ENCODE measurements at regions not wholly inside any gene's neighbourhood (a gene's known extent, or its start where the extent isn't known, plus 50 kb on each side); places are given as distances from the start of the nearest gene placed in this dataset.
"Not testable (repeated sequence)": the region's sequence is repeated elsewhere in the genome, so short reads cannot be mapped to it uniquely, and the experiment has no call there.

DNA sequence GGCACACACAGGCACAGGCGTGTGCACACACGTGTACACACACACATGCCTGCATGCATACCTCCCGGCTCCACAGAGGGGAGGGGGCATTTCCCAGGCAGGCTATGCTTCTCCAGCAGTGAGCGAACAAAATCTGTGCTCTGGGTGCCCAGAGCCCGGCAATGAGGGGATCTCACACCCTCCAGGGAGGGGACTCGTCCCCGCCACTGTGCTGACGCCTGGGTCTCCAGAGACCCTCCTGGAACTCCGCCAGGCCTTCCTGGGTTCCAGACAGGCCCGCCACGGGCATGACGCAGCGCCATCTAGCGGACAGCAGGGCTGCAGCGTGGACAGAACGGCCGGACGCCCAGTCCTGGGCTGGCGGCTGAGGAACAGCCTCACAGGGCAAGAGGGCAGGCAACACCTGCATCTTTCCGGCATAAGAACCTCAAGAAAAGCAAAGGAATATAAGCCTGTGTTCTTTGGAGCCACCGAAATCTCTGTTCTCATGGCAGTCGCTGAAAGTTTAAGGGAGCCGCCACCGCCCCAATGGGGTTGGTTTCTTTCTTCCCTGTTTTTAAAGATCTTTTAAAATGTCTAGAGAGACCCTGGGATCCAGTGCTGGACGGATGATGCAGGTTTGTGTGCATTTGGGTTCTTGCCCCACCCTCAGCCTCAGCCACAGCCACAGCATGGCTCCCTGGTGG, 135.6 kb upstream of the PPP1R26 start:
- DNase-seq = no peak

DNA sequence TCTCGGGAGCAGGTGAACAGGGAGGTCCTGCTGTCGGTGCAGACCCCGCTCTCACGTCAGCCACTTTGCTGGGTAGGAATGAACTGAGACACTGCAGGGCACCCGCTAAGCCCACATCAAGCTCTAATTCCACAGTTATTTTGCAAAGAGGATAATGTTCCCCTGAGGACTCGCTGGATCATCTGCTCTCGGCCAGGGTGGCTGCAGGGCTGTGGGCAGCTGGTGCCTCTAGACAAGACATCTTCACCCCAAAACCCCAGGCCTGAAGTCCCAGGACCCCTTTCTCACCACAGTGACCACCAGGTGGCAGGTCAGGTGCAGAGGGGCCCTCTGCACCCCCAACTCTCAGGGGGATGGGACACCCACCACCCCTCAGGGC, 135.1 kb upstream of the PPP1R26 start:
- DNase-seq = no peak

DNA sequence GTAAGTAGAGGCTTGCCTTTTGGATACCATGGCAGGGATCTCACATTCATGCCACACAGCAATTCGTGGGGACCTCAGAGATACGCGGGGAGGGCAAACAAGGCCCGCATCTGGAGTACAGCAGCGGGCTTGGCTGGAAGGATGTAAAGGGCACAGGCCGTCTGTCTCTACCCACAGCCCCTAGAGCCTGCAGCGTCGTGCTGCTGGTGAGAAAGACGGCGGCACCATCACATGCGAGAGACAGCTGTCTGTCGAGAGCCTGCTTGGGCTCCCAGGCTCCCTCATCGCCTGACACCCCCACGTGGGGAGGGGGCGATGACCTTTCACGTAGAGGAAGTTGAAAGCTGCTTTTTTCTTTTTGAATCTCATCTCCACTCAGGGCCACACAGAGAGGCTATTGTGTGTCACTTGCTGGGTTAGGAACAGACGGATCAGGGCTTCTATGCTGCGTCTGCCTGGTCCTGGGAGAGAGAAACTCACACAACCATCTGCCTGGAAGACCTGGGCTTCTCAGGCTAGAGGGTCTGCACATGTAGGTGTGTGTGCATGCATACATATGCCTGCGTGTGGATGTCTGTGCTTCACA, 134.6 kb upstream of the PPP1R26 start:
- no peak for DNase-seq

DNA sequence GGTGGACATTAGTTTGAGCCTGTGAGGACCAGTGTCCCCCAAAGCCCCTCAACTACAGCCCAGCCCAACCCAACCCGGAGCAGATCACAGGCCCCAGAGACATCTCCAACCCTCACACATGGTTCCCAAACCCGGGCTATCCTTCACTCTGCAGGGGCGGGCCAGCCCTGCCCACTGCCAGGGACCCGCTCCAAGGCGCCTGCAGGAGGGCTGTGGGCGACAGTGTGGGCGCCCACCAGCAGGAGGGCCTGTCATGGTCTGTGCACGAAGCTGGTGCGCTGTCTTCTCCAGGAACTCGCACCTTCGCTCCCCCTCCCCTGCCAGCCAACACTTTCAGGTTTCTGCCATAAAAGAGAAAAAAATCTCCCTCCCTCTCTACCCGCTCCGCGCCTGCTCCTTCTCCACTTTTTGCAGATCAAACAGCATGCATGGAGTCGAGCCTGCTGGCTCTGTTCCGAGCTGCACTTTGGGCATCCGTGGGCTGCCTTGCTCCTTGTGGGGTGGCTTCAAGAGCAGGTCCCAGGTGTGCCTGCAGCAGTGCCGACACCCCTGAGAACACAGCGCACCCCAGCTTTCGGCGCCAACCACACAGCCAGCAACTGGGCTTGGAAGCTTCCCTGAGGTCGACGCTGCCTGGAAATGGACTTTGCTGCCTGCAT, 133.7 kb upstream of the PPP1R26 start:
- no peak for DNase-seq

DNA sequence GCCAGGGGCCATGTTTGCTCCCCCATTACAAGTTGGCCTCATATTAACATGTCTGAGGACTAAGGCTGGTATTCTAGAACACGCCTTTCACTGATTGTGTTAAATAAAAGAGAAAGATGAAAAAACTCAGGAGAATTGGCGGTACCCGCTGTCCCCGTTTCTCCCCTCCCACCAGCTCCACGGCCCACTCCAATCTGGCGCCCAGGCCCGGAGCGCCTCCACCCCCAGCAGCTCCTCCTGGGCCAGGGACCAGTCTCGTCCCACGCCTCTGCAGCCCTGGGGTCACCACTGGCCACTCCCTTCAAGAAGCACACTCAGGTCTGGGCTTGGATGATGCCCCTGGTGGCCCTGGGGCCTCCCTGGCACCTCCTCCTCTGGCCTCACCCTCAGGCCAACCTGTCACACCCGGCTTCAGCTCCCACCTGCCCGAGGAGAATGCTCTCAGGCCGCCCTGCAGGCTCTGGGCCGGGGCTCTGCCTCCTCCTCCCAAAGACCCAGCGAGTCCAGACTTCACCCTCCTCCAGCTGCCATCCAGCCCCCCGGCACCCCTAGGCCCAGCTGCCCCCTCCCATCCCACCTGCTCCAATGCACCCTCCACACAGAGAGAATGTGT, 133.0 kb upstream of the PPP1R26 start:
- no peak for DNase-seq

DNA sequence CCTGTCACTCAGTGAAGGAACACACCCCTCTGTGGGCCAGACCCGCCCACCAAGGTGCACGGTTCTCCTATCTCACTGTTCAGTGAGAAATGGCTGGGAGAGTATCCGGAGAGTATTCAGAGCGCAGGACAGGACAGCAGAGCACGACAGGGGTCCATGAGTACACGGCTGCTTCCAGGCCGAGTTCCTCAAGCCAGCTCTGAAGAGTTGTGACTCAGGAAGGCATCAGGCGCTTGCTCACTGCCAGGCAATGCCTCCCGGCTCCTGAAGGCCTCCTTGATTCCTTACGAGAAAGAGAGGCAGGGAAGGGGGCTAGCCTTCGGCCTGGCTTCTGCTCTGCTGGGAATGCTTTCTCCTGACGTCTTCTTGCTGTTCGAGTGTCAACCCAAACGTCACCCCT, 132.1 kb upstream of the PPP1R26 start:
- DNase-seq = no peak

DNA sequence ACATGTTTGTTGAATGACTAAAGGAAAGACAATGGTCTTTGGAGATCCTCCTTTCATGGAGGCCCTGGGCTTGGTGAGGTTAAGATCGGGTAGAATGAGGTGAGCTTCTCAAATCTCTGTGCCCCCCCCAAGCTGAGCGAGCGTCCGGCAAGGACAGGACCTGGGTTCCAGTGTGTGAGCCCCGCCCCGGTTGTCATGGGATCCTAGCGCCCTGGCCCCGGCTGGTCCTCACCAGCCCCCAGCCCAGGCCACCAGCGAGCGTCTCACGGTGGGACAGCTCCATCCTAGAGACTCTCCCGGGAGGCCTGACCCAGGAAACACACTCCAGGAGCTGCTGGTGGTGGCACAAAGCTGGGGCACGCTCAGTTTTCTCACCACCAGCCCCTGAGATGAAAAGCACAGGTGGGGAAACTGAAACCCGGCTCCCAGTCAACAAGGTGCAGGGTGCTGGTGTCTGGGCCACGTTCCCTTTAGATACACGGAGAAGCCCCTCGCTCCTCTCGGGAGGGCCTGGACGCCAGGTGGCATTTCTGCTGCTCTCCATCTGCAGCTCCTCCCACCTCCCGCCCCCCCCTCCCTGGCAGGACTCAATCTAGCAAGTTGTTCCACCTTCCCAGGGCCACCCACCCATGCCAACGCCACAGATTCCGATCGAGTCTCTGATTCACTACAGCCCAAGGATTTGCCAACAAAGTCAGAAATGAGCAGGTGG, 131.3 kb upstream of the PPP1R26 start:
- no peak for DNase-seq

DNA sequence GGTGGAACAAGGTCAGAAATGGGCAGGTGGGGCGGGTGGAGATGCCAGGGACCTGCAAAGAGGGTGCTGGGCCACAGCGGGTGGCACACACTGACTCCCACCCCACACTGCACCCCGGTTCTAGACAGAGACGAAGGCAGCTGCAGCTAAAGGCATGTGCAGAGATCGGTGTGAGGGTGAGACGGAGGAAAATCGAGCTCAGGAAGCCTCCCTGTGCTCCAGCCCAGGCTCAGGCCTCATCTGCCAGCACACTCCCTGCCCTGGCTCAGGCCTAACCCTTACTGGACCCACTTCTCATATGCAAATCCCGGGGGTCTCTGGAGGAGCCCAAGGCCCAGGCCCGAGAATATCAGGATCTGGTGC, 130.8 kb upstream of the PPP1R26 start:
- no peak for DNase-seq

DNA sequence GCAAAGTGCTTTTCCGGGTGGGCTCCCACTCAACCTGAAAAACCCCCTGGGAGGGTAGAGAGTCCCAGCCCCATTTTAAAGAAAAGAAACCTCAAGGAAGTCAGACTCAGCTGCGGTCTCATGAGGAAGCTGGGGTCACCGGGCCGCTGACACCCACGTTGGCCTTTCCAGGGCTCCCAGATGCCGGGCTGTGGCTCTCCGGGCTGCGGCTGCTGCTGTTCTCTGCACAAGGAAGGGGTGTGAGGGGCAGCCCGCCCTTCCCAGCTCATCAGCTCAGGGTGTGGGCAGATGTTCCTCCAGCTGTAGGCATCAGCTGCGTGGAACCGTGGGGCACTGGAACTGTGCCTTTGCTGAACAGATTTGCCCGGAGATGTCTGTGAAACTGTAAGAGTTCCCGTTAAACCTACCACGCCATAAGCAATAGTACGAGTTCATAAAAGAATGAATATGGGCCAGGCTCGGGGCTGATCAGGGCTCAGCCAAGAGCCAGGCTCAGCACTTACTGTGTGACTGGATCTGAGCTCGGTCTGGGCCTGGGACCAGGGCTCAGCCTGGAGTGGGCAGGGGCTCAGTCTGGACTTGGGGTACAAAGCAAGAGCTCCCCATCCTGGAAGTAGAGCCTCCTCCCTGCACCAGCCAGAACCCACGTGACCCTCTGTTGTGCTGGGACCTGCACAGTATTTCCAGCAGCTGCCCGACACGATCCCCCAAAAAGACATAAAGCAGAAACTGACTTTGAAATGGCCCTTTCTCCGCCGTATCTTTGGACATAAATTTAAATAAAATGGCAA, 130.2 kb upstream of the PPP1R26 start:
- DNase-seq = no peak

DNA sequence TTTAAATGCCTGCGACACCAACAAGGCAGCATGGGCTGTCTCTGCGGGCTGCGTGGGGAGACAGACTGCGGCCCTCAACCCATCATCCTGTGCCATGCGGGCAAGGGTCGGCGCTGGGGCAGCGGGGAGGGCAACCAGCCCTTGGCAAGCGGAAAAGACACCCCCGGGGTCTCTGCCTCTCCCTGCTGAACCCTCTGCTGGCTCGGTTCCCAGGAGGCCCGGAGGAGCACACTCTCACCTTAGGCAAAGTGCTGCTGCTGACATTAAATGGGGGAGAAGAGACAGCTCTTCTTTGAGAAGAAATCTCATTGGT, 129.6 kb upstream of the PPP1R26 start:
- DNase-seq = no peak

DNA sequence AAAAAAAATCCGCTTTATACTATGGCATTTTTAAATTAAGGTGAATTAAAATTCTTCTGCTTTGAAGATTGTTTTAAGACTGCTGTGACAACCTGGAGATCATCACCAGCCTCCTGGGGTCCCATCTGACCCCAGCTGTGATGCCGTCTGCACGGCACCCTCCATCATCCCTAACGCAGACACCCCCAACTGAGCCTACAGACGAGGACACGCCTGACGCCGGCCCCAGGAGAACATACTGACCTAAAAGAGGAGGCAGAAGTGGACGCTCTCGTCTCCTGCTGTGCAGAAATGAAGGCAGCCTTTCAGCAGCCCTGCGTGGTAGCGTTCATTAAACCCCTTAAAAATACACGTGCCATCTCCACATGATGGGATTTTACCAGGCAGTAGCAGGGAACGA, 125.6 kb upstream of the PPP1R26 start:
- no peak for DNase-seq

DNA sequence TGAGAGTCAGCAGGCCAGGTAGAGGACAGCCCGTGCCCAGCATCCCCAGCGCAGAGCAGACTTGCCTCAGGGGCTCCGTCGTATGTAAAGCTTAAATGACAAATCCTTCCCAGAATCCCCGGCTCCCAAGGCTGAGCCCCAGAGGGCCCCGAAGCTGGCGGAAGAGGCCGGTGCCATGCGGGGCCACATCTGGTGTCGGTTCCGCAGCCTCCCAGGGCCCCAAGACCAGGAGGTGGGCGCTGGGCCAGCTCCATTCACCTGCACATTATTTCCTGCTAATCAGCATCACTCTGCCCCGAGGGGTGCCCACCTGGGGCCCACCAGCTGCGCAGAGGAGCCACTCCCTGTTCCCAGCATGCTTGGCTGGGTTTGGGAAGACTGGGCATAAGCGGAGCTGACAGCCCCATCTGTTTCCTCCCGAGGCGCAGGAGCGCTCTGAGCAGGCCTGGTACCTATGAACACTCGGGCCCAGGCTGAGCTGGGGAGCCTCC, 124.0 kb upstream of the PPP1R26 start:
- DNase-seq = no peak

DNA sequence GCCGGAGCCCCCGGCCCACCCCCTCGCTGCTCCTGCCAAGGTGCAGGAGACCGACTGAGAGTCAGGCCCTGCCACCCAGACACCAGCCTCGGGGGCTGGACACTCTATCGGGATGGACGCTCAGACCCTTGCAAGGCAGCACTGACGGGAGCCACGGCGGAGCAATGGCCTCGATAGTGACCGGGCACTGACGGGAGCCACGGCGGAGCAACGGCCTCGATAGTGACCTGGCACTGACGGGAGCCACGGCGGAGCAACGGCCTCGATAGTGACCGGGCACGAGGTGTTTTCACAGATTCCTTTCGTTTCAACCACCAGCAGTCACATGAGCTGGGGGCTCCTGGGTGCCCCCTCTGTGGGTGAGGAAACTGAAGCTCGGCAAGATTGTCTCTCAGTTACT, 123.6 kb upstream of the PPP1R26 start:
- no peak for DNase-seq

DNA sequence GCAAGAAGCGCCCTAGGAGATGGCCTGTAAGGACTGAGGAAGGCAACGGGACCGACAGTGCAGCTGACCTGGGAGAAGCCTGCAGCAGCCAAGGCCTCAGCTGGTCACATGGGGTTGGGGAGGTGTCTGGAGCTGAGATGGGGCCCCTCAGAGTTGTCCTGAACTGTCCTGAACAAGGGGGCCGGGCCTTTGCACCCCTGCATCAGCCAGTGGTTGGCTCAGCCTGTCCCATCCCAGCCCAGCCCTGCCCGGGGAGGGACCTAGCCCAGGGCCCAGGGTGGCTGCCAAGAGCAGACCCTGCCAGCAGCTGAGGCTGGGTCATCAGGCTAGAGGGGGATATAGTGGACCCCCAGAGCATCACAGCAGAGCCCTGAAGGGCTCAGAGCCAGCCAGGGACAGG, 122.8 kb upstream of the PPP1R26 start:
- no peak for DNase-seq

DNA sequence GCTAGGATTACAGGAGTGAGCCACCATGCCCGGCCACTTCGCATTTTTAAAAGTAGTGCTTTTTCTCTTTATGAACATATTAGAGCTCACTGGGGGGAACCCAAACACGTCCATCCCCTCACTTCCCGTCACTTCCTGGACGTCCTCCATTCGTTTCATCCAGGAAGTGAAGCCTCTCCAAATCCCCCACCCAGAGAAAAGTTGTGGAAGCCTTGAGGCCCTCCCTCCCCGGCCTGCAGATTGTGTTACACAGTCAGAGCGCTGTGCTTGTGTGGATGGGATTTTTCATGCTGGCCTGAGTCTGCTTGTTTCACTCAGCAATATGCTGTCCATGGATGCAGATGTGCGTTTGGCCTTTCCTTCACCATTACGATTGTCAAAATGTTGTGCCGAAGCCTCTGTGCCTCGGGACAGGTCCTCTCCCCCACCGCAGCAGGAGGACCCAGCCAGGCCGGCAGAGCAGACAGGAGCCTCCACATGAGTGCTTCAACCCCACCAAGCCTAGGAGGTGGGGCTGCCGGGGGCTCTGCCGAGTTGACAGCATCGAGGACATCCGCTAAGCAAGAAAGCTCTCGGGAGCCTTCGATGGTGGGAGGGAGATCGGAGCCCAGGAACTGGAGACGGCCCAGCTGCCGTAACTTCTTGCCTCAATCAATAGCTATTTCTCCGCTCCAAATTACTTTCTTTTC, 121.6 kb upstream of the PPP1R26 start:
- no peak for DNase-seq

DNA sequence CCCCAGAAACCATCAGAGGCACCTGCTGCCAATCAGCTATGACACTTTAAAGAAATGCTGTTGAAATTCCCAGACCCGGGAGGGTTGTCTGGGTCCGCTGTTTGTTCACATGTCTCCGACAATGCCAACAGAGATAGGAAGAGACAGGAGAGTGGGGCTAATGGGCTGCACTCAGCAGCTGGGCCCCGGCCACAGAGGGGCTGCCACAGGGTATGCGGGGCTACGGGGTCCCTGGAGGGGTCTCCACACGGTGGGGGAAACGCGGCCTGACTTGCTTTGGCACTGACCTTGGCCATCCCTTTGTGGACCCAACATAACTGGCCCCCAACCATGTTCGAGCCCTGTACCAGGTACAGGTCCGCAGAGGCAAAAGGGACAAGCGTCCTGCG, 121.0 kb upstream of the PPP1R26 start:
- DNase-seq = no peak

DNA sequence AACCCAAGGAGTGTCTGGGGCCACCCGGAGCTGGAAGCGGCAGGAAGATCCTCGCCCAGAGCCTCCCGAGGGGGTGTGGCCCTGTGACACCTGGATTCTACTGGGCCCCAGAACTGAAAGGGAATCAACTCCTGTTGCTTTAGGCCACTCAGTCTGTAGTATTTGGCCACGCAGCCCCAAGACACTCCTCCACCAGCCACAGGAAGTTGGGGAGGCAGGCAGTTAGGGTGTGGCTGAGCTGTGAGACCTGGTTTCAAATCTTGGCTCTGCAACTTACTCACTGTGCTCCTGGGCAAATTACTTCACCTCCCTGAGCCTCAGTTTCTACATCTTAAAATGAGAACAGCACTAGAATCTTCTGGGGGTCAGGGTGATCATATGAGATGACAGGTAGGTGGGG, 119.8 kb upstream of the PPP1R26 start:
- no peak for DNase-seq

DNA sequence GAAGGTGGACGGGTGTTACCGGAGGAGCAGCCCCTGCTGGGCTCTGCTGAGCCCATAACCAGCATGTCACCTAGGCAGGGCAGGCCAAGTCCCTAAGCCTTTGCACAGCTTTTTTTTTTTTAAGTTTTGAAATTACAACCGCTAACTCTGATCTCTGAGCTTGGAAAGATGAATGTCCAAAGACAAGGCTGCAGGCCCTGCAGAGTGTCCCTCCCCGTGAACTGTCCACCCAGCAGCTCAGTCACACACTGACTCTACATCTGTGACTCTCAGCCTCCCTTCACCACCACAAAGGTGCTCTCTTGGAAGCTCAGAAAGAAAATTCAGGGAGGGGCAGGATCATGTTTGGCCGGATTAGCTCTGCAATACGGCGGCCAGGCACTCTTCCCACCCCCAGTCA, 119.0 kb upstream of the PPP1R26 start:
- no peak for DNase-seq

DNA sequence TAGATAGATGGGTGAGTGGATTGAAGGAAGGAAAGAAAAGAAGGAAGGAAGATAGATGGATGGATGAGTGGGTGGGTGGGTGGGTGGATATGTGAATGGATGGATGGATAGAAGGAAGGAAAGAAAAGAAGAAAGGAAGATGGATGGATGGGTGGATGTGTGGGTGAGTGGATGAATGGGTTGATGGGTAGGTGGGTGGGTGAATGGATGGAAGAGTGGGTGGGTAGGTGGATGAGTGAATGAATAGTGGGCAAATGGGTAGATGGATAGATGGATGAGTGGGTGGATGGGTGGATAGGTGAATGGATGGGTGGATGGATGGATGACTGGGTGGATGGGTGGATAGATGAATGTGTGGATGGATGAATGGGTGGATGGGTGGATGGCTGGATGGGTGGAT, 117.9 kb upstream of the PPP1R26 start:
- not testable (repeated sequence) for DNase-seq

DNA sequence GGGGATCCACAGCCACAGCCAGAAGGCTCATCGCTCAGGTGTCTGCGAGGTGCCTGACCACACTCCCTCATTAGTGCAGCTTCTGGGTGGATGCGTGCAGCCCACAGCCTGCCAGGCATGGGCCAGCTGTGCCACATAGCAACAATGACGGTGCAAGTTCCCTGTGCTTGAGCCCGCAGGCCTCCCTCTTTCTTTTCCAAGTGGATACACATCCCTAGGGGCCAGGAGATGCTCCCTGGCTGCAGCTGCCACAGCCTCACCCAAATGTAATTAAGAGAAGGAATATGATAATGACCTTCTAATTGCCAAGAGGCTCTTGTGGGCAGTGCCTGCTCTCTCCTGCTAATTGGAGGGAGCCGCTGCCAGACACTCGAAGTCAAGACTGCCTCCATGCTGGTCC, 116.0 kb upstream of the PPP1R26 start:
- DNase-seq = no peak

DNA sequence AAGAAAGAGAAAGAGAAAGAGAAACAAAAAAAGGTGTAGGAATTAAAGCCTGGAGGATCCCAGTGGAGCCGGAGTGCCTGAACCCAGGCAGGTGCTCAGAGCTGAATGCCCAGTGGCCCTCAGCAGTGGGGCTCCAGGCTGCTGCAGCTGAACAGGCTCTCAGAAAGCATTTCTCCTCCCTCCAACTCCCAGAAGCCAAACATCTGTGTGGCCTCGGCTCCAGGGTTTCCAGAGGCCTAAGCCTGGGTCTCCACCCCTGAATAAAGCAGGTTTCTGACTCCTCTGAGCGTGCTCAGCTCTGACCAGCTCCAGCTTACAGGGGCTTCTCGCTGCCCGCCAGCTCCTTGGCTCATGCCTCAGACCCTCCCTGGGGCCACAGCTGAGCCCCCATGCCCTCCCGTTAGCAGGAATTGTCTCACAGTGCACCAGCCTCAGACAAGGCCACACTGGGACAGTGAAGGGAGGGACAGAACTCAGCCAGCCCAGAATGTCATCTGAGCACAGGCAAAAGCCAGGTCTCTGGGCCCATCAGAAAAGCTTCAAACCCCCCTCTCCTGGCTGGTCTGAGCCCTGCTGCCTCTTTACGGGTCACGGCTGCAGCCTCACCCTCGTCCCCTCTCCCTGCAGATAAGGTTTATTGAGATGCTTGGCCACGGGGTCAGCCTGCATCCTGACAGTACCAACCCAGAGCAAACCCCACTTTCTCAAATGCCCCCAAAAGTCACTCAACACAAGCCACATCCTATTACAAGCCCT, 114.4 kb upstream of the PPP1R26 start:
- no peak for DNase-seq
